Right cardiac atrium (tissue), 5 donors: ENCODE measurements at regions not wholly inside any gene's neighbourhood (a gene's known extent, or its start where the extent isn't known, plus 50 kb on each side); places are given as distances from the start of the nearest gene placed in this dataset.
A peak's percentile ranks its signal among the peaks of the same experiment; 100 is the strongest.
"Not testable (repeated sequence)": the region's sequence is repeated elsewhere in the genome, so short reads cannot be mapped to it uniquely, and the experiment has no call there.

Experiments used
- ATAC-seq, 2 donors: fragments of 200-7000 bp; cut with Tn5 transposase; one replicate each; pipeline versions ENCODE4 v1.8.0 to v1.9.1; 2020; ENCODE audit warnings: moderate library complexity in 2 of 2, mild to moderate bottlenecking in 1 of 2
- DNase-seq, 3 donors: peaks; one replicate each; pipeline ENCODE4 v3.0.0-alpha.2; 2020
- H3K27ac ChIP-seq: one replicate; pipeline ENCODE4 v1.5.1; 2013; ENCODE audit warnings: mild to moderate bottlenecking, low read length, control low read depth, moderate library complexity
- H3K27me3 ChIP-seq: one replicate; pipeline ENCODE4 v1.6.1; 2013; ENCODE audit not compliant: control insufficient read depth, insufficient read depth
- H3K4me1 ChIP-seq: one replicate; pipeline ENCODE4 v1.6.1; 2013; ENCODE audit warnings: low read length; ENCODE audit not compliant: control insufficient read depth, insufficient read depth
- H3K4me3 ChIP-seq: one replicate; pipeline ENCODE4 v1.5.1; 2013; ENCODE audit warnings: low read length, control low read depth
- H3K9me3 ChIP-seq: one replicate; pipeline ENCODE4 v1.6.1; 2013; ENCODE audit warnings: low read length; ENCODE audit not compliant: control insufficient read depth
- WGBS: extraction: QIAGEN DNeasy Blood & Tissue Kit; methylation state at CpG from one replicate; pipeline ENCODE4 v1.1.7; 2013; 5-methylcytosine and 5-hydroxymethylcytosine counted together
- intact Hi-C, 4 donors: fragments of 100-400 bp; cut with DNase I; formaldehyde crosslinking; loops; one replicate each; pipeline versions ENCODE4 v1.11.0 to v1.14.0; 2022 to 2023
- donor health status: healthy with polysubstance abuse.
- donor health status: DM: no; HTN: yes; CAD: no.
- donor health status: DM: no; HTN: no; CAD: no.
- donor health status: DM: no; HTN: yes; CAD: no; lungs with severe emphysema.
- donor health status: DM: yes; HTN: yes; CAD: no.

- 27% methylated on average over 3 of the region's 3 CpGs for WGBS
Measured at GRCh38 chr9:88872192-88872946, 118.9 kb upstream of the S1PR3 start.

GRCh38 chr9:88873635-88874034 lies 117.6 kb upstream of the S1PR3 start:
- no peaks in the 10 kb centered on the region for H3K9me3 ChIP-seq
- ATAC-seq = no peak
- peak overlapping the region; percentile 19 for H3K27ac ChIP-seq
- intact Hi-C loops = loop anchor here in 1 of 4 donors (5.0 to 10.0 kb wide), 3 partner anchors 71 to 121 kb away; partner anchors contain the start of gene S1PR3
- H3K27me3 ChIP-seq = no peaks in the 10 kb centered on the region
- no peak for DNase-seq
- H3K4me1 ChIP-seq = peaks cover 8% of the 10 kb centered on the region
- no peak overlapping the region for H3K4me3 ChIP-seq
- WGBS = 77% methylated on average over 10 of the region's 10 CpGs

More at GRCh38 chr9:88872192-88872946, 118.9 kb upstream of the S1PR3 start:
- no peak for DNase-seq
- H3K4me3 ChIP-seq = no peak overlapping the region
- H3K27me3 ChIP-seq = no peaks in the 10 kb centered on the region
- peak overlapping the region; percentile 43 for H3K27ac ChIP-seq
- peak; percentile 70 to 77 for ATAC-seq
- no peaks in the 10 kb centered on the region for H3K9me3 ChIP-seq
- H3K4me1 ChIP-seq = peaks cover 8% of the 10 kb centered on the region
- intact Hi-C loops = loop anchor here in 1 of 4 donors (5.0 to 10.0 kb wide), 3 partner anchors 72 to 122 kb away; partner anchors contain the start of gene S1PR3

- DNase-seq (no peak), ATAC-seq (peak; percentile 26 to 30)
- 64% methylated on average over 6 of the region's 6 CpGs for WGBS
- Histone ChIP-seq H3K4me1 (peaks cover 8% of the 10 kb centered on the region), H3K27ac (no peak overlapping the region), H3K27me3 (no peaks in the 10 kb centered on the region), H3K9me3 (no peaks in the 10 kb centered on the region), H3K4me3 (no peak overlapping the region)
- intact Hi-C loops = loop anchor here in 1 of 4 donors (5.0 to 10.0 kb wide), 3 partner anchors 70 to 120 kb away; partner anchors contain the start of gene S1PR3
Measured at GRCh38 chr9:88874391-88874790, 116.9 kb upstream of the S1PR3 start.

- DNase-seq (no peak), ATAC-seq (no peak)
- no peak overlapping the region for H3K27ac ChIP-seq
- no peaks in the 10 kb centered on the region for H3K27me3 ChIP-seq
- H3K9me3 ChIP-seq = no peaks in the 10 kb centered on the region
- intact Hi-C loops = loop anchor here in 1 of 4 donors (10.0 kb wide), 2 partner anchors 69 to 119 kb away; partner anchors contain the start of gene S1PR3
- 87% methylated on average over 3 of the region's 3 CpGs for WGBS
- no peak overlapping the region for H3K4me3 ChIP-seq
- peaks cover 8% of the 10 kb centered on the region for H3K4me1 ChIP-seq
Measured at GRCh38 chr9:88875400-88876120, 115.7 kb upstream of the S1PR3 start.

GRCh38 chr9:88880199-88880598 lies 111.1 kb upstream of the S1PR3 start:
- intact Hi-C loops = no loop called here
- H3K4me1 ChIP-seq = no peaks in the 10 kb centered on the region
- H3K4me3 ChIP-seq = no peak overlapping the region
- 78% methylated on average over 8 of the region's 8 CpGs for WGBS
- ATAC-seq = no peak
- no peak for DNase-seq
- no peaks in the 10 kb centered on the region for H3K9me3 ChIP-seq
- H3K27me3 ChIP-seq = no peaks in the 10 kb centered on the region
- H3K27ac ChIP-seq = no peak overlapping the region

GRCh38 chr9:88884291-88884690 lies 107.0 kb upstream of the S1PR3 start:
- H3K27ac ChIP-seq, ATAC-seq, DNase-seq, H3K27me3 ChIP-seq, H3K4me1 ChIP-seq, intact Hi-C loops, H3K9me3 ChIP-seq, H3K4me3 ChIP-seq: not testable (repeated sequence)
- WGBS = 86% methylated on average over 1 of the region's 1 CpG

GRCh38 chr9:88886762-88887161 lies 104.5 kb upstream of the S1PR3 start:
- H3K27me3 ChIP-seq, H3K4me1 ChIP-seq, H3K9me3 ChIP-seq, H3K4me3 ChIP-seq, ATAC-seq, intact Hi-C loops, H3K27ac ChIP-seq, DNase-seq: not testable (repeated sequence)
- WGBS = 97% methylated on average over 2 of the region's 2 CpGs

- H3K4me3 ChIP-seq = no peak overlapping the region
- 85% methylated on average over 4 of the region's 4 CpGs for WGBS
- no peak overlapping the region for H3K27ac ChIP-seq
- no peaks in the 10 kb centered on the region for H3K27me3 ChIP-seq
- DNase-seq (no peak), ATAC-seq (no peak)
- intact Hi-C loops = no loop called here
- H3K4me1 ChIP-seq = no peaks in the 10 kb centered on the region
- H3K9me3 ChIP-seq = no peaks in the 10 kb centered on the region
Measured at GRCh38 chr9:88889386-88889785, 101.9 kb upstream of the S1PR3 start.

GRCh38 chr9:88890546-88890945 lies 100.7 kb upstream of the S1PR3 start:
- Histone ChIP-seq H3K27ac (no peak overlapping the region), H3K4me1 (no peaks in the 10 kb centered on the region), H3K27me3 (no peaks in the 10 kb centered on the region), H3K4me3 (no peak overlapping the region), H3K9me3 (no peaks in the 10 kb centered on the region)
- DNase-seq (no peak), ATAC-seq (no peak)
- WGBS = 93% methylated on average over 4 of the region's 4 CpGs
- intact Hi-C loops = no loop called here

- ATAC-seq (no peak), DNase-seq (no peak)
- H3K4me3 ChIP-seq = no peak overlapping the region
- H3K27me3 ChIP-seq = no peaks in the 10 kb centered on the region
- 83% methylated on average over 2 of the region's 2 CpGs for WGBS
- no peaks in the 10 kb centered on the region for H3K4me1 ChIP-seq
- H3K9me3 ChIP-seq = no peaks in the 10 kb centered on the region
- H3K27ac ChIP-seq = no peak overlapping the region
- intact Hi-C loops = no loop called here
Measured at GRCh38 chr9:88891040-88891439, 100.2 kb upstream of the S1PR3 start.

GRCh38 chr9:88892724-88893123 lies 98.5 kb upstream of the S1PR3 start:
- Histone ChIP-seq H3K9me3 (no peaks in the 10 kb centered on the region), H3K4me3 (no peak overlapping the region), H3K27me3 (no peaks in the 10 kb centered on the region), H3K4me1 (no peaks in the 10 kb centered on the region), H3K27ac (no peak overlapping the region)
- intact Hi-C loops = no loop called here
- 51% methylated on average over 4 of the region's 4 CpGs for WGBS
- DNase-seq (peak in 1 of 3 donors; percentile 54), ATAC-seq (peak; percentile 41 to 64)
